ENCODE measurements at regions not wholly inside any gene's neighbourhood (a gene's known extent, or its start where the extent isn't known, plus 50 kb on each side); places are given as distances from the start of the nearest gene placed in this dataset.

DNA sequence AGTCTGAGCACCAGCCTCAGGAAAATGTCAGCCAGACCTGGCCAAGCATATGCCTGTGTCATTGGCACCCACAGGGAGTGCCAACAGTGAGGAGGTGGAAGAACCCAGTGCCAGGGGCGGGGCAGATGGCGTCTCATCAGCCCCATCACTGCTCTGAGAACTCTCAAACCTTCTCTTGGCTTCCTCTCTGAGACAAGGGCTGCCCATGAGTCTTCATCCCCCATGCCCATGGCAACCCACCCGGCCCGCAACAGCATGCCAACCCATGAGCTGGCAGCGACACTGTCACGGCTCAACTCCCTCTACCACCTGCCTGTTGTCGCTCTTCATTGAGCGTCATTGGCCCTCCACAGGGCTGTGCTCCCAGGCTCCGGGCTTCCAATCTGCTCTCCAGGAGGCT is 340.5 kb downstream of the BUD13 start:
- DNase-seq (ENCODE audit: low spot score) = no peak
- TF ChIP-seq, protein P1, sequence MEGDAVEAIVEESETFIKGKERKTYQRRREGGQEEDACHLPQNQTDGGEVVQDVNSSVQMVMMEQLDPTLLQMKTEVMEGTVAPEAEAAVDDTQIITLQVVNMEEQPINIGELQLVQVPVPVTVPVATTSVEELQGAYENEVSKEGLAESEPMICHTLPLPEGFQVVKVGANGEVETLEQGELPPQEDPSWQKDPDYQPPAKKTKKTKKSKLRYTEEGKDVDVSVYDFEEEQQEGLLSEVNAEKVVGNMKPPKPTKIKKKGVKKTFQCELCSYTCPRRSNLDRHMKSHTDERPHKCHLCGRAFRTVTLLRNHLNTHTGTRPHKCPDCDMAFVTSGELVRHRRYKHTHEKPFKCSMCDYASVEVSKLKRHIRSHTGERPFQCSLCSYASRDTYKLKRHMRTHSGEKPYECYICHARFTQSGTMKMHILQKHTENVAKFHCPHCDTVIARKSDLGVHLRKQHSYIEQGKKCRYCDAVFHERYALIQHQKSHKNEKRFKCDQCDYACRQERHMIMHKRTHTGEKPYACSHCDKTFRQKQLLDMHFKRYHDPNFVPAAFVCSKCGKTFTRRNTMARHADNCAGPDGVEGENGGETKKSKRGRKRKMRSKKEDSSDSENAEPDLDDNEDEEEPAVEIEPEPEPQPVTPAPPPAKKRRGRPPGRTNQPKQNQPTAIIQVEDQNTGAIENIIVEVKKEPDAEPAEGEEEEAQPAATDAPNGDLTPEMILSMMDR (IDR thresholded peaks at IDR 0.05; ENCODE audit: borderline replicate concordance, control extremely low read depth, extremely low read depth, insufficient read depth, missing control alignments) = no peak
- in situ Hi-C loops (cut with MboI; ENCODE audit: low sequenced_read_pairs, unreplicated experiment) = no loop called here

DNA sequence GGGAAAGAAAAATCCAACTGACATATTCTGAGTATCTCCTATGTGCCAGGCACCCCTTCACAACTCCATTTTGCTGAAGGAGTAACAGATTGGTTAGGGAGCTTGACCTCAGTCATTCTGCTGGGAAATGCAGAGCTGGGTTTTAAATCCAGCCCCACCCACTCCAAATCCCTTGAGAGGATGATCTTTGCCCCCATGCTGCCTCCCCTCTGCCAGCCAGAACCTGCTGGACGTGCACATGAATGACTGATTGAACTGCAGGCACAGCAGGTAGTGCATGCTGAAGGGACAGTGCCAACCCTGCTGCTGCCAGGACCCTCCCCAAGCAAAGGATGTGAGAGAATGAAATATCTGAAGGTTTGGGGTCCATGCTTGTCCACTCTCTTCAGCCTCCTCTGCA is 340.9 kb downstream of the BUD13 start:
- TF ChIP-seq, protein P1 (IDR thresholded peaks at IDR 0.05; ENCODE audit: borderline replicate concordance, control extremely low read depth, extremely low read depth, insufficient read depth, missing control alignments) = no peak
- in situ Hi-C loops (cut with MboI; ENCODE audit: low sequenced_read_pairs, unreplicated experiment) = no loop called here
- DNase-seq (ENCODE audit: low spot score) = no peak

DNA sequence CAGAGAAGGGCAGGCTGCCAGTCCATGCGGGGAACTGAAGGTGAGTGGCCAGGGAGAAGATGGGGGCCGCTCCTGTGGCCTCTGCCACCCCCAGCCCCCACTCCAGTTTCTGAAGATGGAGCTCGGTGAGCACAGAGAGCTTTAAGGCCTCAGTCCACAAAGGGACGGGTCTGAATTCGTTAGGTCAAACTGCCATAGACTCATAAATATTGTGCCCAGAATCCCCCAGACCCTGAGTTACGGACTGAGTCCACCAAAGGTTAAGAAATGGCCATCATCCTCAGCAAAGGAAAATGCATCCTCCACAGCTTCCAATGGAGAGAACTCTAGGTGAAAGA is 344.2 kb downstream of the BUD13 start:
- no peak for DNase-seq (ENCODE audit: low spot score)
- TF ChIP-seq, protein P1 (IDR thresholded peaks at IDR 0.05; ENCODE audit: borderline replicate concordance, control extremely low read depth, extremely low read depth, insufficient read depth, missing control alignments) = no peak
- in situ Hi-C loops (cut with MboI; ENCODE audit: low sequenced_read_pairs, unreplicated experiment) = no loop called here

DNA sequence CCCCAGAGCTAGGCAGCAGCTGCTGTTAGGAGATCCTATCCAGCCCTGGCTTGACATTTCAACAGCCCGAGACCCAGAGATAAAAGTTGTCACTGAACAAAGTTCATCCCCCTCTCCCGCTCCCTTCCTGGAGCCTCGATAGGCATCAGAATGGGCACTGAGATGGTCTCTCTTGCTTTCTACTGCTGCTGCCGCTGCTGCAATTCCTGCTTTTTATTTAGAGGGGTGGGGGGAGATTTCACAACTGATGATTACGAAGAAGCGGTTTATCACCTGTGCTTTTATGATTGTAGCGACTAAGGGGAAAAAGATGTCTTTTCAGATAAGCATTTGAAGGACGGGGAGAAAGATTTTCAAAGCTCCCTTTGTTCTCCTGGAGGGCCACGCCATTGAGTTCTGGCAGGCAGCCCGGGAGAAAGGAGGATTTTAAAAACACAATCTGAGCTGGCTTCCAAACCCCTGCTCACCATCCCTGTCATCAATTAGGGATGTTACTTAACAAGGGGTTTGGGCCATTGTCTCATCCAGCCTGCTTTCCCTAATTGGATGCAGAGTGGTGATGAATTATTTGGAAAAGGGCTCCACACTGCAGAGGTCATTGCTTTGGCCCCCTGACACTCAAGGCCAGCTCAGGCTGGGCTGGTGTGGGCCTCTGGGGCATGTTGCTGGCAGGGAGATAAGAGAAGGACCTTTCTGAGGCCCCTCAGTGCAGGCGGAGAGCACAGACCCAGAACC is 344.7 kb downstream of the BUD13 start:
- DNase-seq (ENCODE audit: low spot score) = no peak
- in situ Hi-C loops (cut with MboI; ENCODE audit: low sequenced_read_pairs, unreplicated experiment) = no loop called here
- TF ChIP-seq, protein P1 (IDR thresholded peaks at IDR 0.05; ENCODE audit: borderline replicate concordance, control extremely low read depth, extremely low read depth, insufficient read depth, missing control alignments) = no peak

DNA sequence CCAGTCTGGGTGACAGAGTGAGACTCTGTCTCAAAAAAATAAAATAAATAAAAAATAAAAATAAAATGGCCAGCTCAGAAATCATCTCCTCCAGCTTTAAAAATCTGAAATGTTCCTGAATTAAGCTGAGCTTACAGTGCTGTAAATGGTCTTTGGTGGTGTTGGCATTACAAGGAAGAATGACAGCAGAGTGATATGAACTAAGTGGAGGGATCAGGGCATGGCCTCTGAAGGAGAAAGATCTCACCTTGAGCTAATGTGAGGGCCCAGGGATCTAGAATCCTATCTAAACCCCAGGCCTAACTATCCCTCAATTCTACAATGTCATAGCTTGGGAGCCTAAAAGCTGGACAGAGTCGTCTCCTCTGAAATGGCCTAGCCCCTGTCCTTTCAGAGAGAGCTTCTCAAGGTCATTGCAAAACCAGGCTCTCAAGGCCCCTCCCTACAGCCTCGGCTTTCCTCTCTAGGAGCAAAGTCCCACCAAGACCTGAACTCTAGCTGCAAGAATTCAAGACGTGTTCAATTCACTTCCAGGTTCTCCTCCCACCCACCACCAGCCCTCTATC is 345.4 kb downstream of the BUD13 start:
- no peak for DNase-seq (ENCODE audit: low spot score)
- TF ChIP-seq, protein P1 (IDR thresholded peaks at IDR 0.05; ENCODE audit: borderline replicate concordance, control extremely low read depth, extremely low read depth, insufficient read depth, missing control alignments) = no peak
- in situ Hi-C loops (cut with MboI; ENCODE audit: low sequenced_read_pairs, unreplicated experiment) = no loop called here

DNA sequence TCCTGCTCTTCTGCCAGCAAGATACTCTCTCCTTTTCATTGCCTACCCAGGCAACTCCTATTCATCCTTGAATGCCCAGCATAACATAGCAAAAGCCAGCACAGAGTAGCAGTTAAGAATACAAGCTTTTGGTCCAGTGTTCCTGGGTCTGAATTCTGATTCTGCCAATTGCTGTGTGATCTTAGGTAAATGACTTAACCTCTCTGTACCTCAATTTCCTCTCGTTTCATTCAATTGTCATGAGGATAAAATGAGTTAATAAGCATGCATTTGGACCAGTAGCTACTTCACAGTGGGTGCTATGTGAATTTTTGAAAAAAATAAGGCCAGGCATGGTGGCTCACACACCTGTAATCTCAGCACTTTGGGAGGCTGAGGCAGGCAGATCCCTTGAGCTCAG is 346.0 kb downstream of the BUD13 start:
- TF ChIP-seq, protein P1 (IDR thresholded peaks at IDR 0.05; ENCODE audit: borderline replicate concordance, control extremely low read depth, extremely low read depth, insufficient read depth, missing control alignments) = no peak
- DNase-seq (ENCODE audit: low spot score) = no peak
- in situ Hi-C loops (cut with MboI; ENCODE audit: low sequenced_read_pairs, unreplicated experiment) = no loop called here

Measured in GM13976 (cell line).